Trophoblast cell (in vitro differentiated cells and primary cell): ENCODE measurements at regions not wholly inside any gene's neighbourhood (a gene's known extent, or its start where the extent isn't known, plus 50 kb on each side); places are given as distances from the start of the nearest gene placed in this dataset.

Experiments used
- DNase-seq, 2 donors: peaks; one replicate each; pipeline ENCODE4 v3.0.0-alpha.2; 2016
- H2AFZ ChIP-seq: 2 replicates; pipeline ENCODE4 v1.6.1; 2013; ENCODE audit warnings: low read length, moderate library complexity, mild to moderate bottlenecking; ENCODE audit not compliant: insufficient read depth, poor library complexity
- H2AK5ac ChIP-seq: 2 replicates; pipeline ENCODE4 v1.6.1; 2013; ENCODE audit warnings: mild to moderate bottlenecking, low read length
- H2BK120ac ChIP-seq: 2 replicates; pipeline ENCODE4 v1.6.1; 2013; ENCODE audit warnings: low read length, mild to moderate bottlenecking, moderate library complexity; ENCODE audit not compliant: insufficient read depth, poor library complexity
- H2BK12ac ChIP-seq: 2 replicates; pipeline ENCODE4 v1.6.1; 2013; ENCODE audit warnings: mild to moderate bottlenecking, low read length, moderate library complexity
- H2BK5ac ChIP-seq: 2 replicates; pipeline ENCODE4 v1.6.1; 2013; ENCODE audit warnings: low read length, low read depth, moderate library complexity, mild to moderate bottlenecking; ENCODE audit not compliant: poor library complexity
- H3K14ac ChIP-seq: 2 replicates; pipeline ENCODE4 v1.6.1; 2013; ENCODE audit warnings: mild to moderate bottlenecking, low read length
- H3K18ac ChIP-seq: 2 replicates; pipeline ENCODE4 v1.6.1; 2013; ENCODE audit warnings: mild to moderate bottlenecking, low read length
- H3K23ac ChIP-seq: 2 replicates; pipeline ENCODE4 v1.6.1; 2013; ENCODE audit warnings: low read length
- H3K27ac ChIP-seq: 2 replicates; pipeline ENCODE4 v1.5.1; 2013; ENCODE audit warnings: low read depth, mild to moderate bottlenecking, inconsistent platforms, low read length, moderate library complexity
- H3K27me3 ChIP-seq: 2 replicates; pipeline ENCODE4 v1.6.1; 2013; ENCODE audit warnings: inconsistent platforms, mild to moderate bottlenecking, low read length, moderate library complexity; ENCODE audit not compliant: insufficient read depth
- H3K36me3 ChIP-seq, 2 experiments: 1 replicate in 1 of 2; 2 replicates in 1 of 2; pipeline ENCODE4 v1.6.1; 2013; ENCODE audit warnings: low read length in 2 of 2, mild to moderate bottlenecking in 2 of 2, moderate library complexity in 1 of 2; ENCODE audit not compliant: insufficient read depth in 2 of 2, control insufficient read depth in 1 of 2
- H3K4ac ChIP-seq: 2 replicates; pipeline ENCODE4 v1.6.1; 2013; ENCODE audit warnings: low read depth, mild to moderate bottlenecking, low read length, moderate library complexity
- H3K4me1 ChIP-seq, 2 experiments: 1 replicate in 1 of 2; 2 replicates in 1 of 2; pipeline ENCODE4 v1.6.1; 2013; ENCODE audit warnings: low read length in 2 of 2, mild to moderate bottlenecking in 2 of 2, moderate library complexity in 1 of 2; ENCODE audit not compliant: insufficient read depth in 2 of 2, control insufficient read depth in 1 of 2
- H3K4me2 ChIP-seq: 2 replicates; pipeline ENCODE4 v1.6.1; 2013; ENCODE audit warnings: inconsistent platforms, mild to moderate bottlenecking, low read length, moderate library complexity
- H3K4me3 ChIP-seq: 2 replicates; pipeline ENCODE4 v1.5.1; 2013; ENCODE audit warnings: mild to moderate bottlenecking, low read depth, low read length, inconsistent platforms
- H3K79me1 ChIP-seq: one replicate; pipeline ENCODE4 v1.6.1; 2013; ENCODE audit warnings: low read length
- H3K79me2 ChIP-seq: 2 replicates; pipeline ENCODE4 v1.6.1; 2013; ENCODE audit warnings: low read length, mild to moderate bottlenecking; ENCODE audit not compliant: control insufficient read depth, insufficient read depth, poor library complexity
- H3K9ac ChIP-seq: 2 replicates; pipeline ENCODE4 v1.6.1; 2013; ENCODE audit warnings: mild to moderate bottlenecking, low read length
- H3K9me3 ChIP-seq: 2 replicates; pipeline ENCODE4 v1.6.1; 2013; ENCODE audit warnings: low read depth, mild to moderate bottlenecking, control low read depth, inconsistent platforms, low read length; ENCODE audit not compliant: insufficient read depth
- H4K12ac ChIP-seq: 2 replicates; pipeline ENCODE4 v1.6.1; 2013; ENCODE audit warnings: low read depth, mild to moderate bottlenecking, low read length, moderate library complexity
- H4K8ac ChIP-seq: 2 replicates; pipeline ENCODE4 v1.6.1; 2013; ENCODE audit warnings: low read depth, mild to moderate bottlenecking, low read length, moderate library complexity
- H4K91ac ChIP-seq: one replicate; pipeline ENCODE4 v1.6.1; 2013; ENCODE audit warnings: low read depth, mild to moderate bottlenecking, low read length, moderate library complexity
- WGBS: extraction: QIAGEN DNeasy Blood & Tissue Kit; methylation state at CpG from one replicate; pipeline ENCODE4 v1.1.7; 2013; ENCODE audit warnings: missing lambda C conversion rate; ENCODE audit not compliant: insufficient read length, insufficient coverage; ENCODE audit errors: extremely low coverage; 5-methylcytosine and 5-hydroxymethylcytosine counted together

DNA sequence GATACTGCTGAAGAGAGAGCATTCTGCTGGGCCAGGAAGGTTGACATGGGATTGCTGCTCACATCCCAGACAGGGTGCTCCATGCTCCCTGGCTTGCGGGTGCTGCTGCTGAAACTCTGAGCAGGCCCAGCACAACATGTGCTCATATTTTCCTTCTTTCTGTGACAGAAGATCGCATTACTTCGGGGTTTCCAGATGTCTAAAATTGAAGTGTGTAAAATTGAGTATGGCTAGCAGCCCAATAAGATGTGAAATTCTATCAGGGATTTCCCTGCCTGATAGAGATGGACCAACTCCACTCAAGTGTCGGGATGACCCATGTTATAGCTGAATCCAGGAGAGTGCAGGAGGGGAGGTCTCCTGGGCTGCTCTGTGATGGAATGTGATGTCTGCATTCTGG is 55.6 kb upstream of the KL start:
- Histone ChIP-seq H3K14ac (no peak overlapping the region), H4K8ac (no peak overlapping the region), H3K18ac (no peak overlapping the region), H4K12ac (no peak overlapping the region), H3K4me2 (no peak overlapping the region), H2BK120ac (no peak overlapping the region), H3K9me3 (no peaks in the 10 kb centered on the region), H3K79me2 (no peaks in the 10 kb centered on the region), H3K23ac (no peak overlapping the region), H2AK5ac (no peak overlapping the region), H2BK5ac (no peak overlapping the region), H2BK12ac (no peak overlapping the region), H3K4me3 (no peak overlapping the region), H4K91ac (no peak overlapping the region), H3K79me1 (no peaks in the 10 kb centered on the region), H3K27ac (no peak overlapping the region), H3K36me3 (no peaks in the 10 kb centered on the region), H3K4ac (no peak overlapping the region), H3K9ac (no peak overlapping the region), H3K4me1 (no peaks in the 10 kb centered on the region), H3K27me3 (no peaks in the 10 kb centered on the region), H2AFZ (no peak overlapping the region)
- DNase-seq: no peak
- no CpG with 5 or more reads among the region's 4 CpGs for WGBS

DNA sequence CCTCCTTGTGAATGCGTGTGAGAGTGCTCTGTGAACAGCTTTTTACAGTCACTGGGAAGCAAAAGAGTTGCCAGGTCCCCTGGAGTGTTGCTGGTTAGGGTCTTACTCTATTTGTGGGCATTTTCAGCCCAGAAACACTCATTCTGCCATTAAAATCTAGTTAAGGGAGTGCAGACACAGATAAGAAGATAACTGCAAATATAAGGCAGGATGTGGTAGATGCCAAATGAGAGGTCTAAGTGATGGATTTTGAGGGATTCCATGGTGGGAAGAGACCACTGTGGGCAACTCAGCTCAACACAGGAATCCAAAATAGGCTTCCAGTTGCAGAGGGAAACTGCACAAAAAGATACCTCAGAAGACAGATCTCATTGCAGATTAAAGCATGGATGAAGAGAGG is 54.5 kb upstream of the KL start:
- no peak overlapping the region for H3K27ac ChIP-seq
- no peaks in the 10 kb centered on the region for H3K79me2 ChIP-seq
- no peak overlapping the region for H3K23ac ChIP-seq
- H2BK120ac ChIP-seq: no peak overlapping the region
- no peak overlapping the region for H3K18ac ChIP-seq
- H4K8ac ChIP-seq: no peak overlapping the region
- WGBS: no CpG with 5 or more reads among the region's 1 CpG
- no peak overlapping the region for H3K4me3 ChIP-seq
- no peaks in the 10 kb centered on the region for H3K79me1 ChIP-seq
- no peaks in the 10 kb centered on the region for H3K9me3 ChIP-seq
- no peak overlapping the region for H2AK5ac ChIP-seq
- no peak overlapping the region for H3K4ac ChIP-seq
- no peak overlapping the region for H2AFZ ChIP-seq
- no peak overlapping the region for H4K12ac ChIP-seq
- H3K4me2 ChIP-seq: no peak overlapping the region
- H3K4me1 ChIP-seq: no peaks in the 10 kb centered on the region
- no peak overlapping the region for H2BK5ac ChIP-seq
- H3K27me3 ChIP-seq: no peaks in the 10 kb centered on the region
- no peak overlapping the region for H3K14ac ChIP-seq
- H2BK12ac ChIP-seq: no peak overlapping the region
- H3K36me3 ChIP-seq: no peaks in the 10 kb centered on the region
- DNase-seq: no peak
- H4K91ac ChIP-seq: no peak overlapping the region
- no peak overlapping the region for H3K9ac ChIP-seq

DNA sequence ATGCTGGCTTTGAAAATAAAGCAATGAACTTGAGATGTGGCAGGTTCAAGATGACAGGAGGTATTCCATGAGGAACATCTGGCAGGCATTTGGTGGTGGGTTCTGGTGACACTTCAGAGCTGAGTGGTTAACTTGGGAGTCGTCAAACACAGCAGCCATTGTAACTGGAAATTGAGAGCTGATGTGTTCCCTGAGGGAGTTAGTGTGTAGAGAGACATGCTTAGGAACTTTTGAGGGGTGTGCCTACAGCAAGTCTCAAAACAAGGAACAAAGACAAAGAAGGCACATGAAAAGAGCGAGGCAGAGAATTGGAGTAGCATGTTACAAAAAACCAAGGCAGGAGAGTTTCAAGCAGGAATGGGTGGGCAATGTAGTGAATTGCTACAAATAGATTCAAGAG is 53.9 kb upstream of the KL start:
- Histone ChIP-seq H2AFZ (no peak overlapping the region), H4K8ac (no peak overlapping the region), H4K91ac (no peak overlapping the region), H3K36me3 (no peaks in the 10 kb centered on the region), H2AK5ac (no peak overlapping the region), H3K4ac (no peak overlapping the region), H3K18ac (no peak overlapping the region), H2BK5ac (no peak overlapping the region), H3K14ac (no peak overlapping the region), H3K4me1 (no peaks in the 10 kb centered on the region), H3K79me2 (no peaks in the 10 kb centered on the region), H3K27ac (no peak overlapping the region), H3K79me1 (no peaks in the 10 kb centered on the region), H3K23ac (no peak overlapping the region), H3K4me2 (no peak overlapping the region), H2BK12ac (no peak overlapping the region), H2BK120ac (no peak overlapping the region), H3K4me3 (no peak overlapping the region), H3K9me3 (no peaks in the 10 kb centered on the region), H3K9ac (no peak overlapping the region), H4K12ac (no peak overlapping the region), H3K27me3 (no peaks in the 10 kb centered on the region)
- no peak for DNase-seq
- no CpG with 5 or more reads among the region's 2 CpGs for WGBS

DNA sequence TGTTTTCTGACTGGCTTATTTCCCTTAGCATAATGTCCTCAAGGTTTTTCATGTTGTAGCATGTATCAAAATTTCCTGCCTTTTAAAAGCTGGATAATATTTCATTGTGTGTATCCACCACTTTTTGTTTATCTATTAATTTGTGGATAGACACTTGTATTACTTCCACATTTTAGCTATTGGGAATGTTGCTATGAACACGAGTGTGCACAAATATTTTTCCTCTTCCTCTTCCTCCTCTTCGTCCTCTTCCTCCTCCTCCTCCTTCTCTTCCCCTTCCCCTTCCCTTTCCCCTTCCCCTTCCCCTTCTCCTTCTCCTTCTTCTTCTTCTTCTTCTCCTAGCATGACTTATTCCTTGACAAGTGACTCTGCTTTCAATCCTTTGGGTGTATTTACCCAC is 51.2 kb upstream of the KL start:
- Histone ChIP-seq H3K4me2 (no peak overlapping the region), H2BK120ac (no peak overlapping the region), H3K27me3 (no peaks in the 10 kb centered on the region), H3K79me1 (no peaks in the 10 kb centered on the region), H3K4ac (no peak overlapping the region), H3K27ac (no peak overlapping the region), H4K12ac (no peak overlapping the region), H3K14ac (no peak overlapping the region), H3K9me3 (no peaks in the 10 kb centered on the region), H2BK5ac (no peak overlapping the region), H3K18ac (no peak overlapping the region), H4K91ac (no peak overlapping the region), H2AFZ (no peak overlapping the region), H3K79me2 (no peaks in the 10 kb centered on the region), H3K23ac (no peak overlapping the region), H3K9ac (no peak overlapping the region), H4K8ac (no peak overlapping the region), H3K4me3 (no peak overlapping the region), H2AK5ac (no peak overlapping the region), H3K36me3 (no peaks in the 10 kb centered on the region), H2BK12ac (no peak overlapping the region), H3K4me1 (no peaks in the 10 kb centered on the region)
- DNase-seq: no peak
- WGBS: no CpG with 5 or more reads among the region's 2 CpGs
